ENCODE measurements at regions not wholly inside any gene's neighbourhood (a gene's known extent, or its start where the extent isn't known, plus 50 kb on each side); places are given as distances from the start of the nearest gene placed in this dataset.

DNA sequence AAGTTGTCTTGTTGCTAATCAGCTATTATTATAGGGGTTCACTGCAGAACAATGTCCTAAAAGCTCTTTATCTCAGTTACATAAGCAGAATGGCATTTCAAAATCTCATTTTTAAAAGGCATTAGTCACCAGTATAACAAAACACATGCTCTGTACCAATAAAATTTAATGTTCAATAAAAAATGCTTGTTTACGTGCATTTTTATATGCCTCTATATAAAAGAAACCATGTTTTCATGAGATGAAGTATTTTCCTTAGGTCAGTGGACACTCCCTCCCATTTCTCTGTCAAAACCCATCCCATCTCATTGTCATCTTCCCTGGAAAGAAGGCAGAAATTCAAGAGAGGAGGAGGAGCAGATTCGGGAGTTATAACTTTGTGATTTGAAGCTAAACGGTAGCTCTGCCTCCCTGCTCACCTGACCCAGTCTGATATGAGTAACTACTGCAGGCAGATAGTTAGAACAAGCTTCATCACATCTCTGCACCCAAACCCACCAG, 231.9 kb upstream of the SIX2 start:
- in situ Hi-C loops (cut with MboI; ENCODE audit: low sequenced_read_pairs), result no loop called here
- Histone ChIP-seq H3K4me3 (no peak overlapping the region), H3K27me3 (ENCODE audit: low read depth) (no peaks in the 10 kb centered on the region), H3K36me3 (replicated peaks) (no peaks in the 10 kb centered on the region), H3K9me3 (no peaks in the 10 kb centered on the region), H3K4me1 (no peaks in the 10 kb centered on the region)
- DNase-seq (ENCODE audit: low spot score in 2 of 2), result no peak

DNA sequence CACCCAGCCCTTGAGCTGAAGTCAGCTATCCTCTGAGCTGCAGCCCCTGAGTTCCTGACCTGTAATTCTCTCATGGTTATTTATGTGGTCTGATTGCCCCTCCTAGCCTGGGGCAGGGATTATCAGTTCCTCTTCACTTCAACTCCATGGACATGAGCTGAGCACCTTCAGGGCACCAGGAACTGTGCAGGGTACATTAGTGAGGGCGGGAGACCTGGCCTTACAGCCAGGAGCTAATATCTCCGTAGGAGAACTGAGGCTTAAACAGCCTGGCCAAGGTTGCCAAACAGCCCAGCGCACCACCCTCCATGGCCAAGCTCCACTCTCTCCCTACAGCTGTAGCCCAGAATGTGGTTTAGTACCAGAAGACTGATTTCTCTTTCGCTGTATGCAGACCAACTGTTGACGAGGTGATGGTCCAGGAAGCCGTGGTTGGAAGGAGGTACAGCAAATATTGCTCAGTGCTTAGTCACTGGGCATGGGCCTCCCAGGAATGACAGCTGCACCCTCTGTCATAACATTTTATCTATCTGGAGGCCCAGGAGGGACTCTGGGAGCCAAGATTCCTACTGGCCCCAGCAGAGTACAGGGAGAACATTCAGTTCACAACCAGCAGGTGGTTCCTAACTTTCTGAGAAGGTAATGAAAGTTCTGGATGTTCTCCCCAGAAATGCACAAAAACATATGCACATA, 228.7 kb upstream of the SIX2 start:
- Histone ChIP-seq H3K36me3 (replicated peaks) (no peaks in the 10 kb centered on the region), H3K27me3 (ENCODE audit: low read depth) (peaks cover 5% of the 10 kb centered on the region; the same call in 1 of the 2 replicates), H3K9me3 (no peaks in the 10 kb centered on the region), H3K4me3 (no peak overlapping the region), H3K4me1 (no peaks in the 10 kb centered on the region)
- in situ Hi-C loops (cut with MboI; ENCODE audit: low sequenced_read_pairs), result no loop called here
- no peak for DNase-seq (ENCODE audit: low spot score in 2 of 2)

DNA sequence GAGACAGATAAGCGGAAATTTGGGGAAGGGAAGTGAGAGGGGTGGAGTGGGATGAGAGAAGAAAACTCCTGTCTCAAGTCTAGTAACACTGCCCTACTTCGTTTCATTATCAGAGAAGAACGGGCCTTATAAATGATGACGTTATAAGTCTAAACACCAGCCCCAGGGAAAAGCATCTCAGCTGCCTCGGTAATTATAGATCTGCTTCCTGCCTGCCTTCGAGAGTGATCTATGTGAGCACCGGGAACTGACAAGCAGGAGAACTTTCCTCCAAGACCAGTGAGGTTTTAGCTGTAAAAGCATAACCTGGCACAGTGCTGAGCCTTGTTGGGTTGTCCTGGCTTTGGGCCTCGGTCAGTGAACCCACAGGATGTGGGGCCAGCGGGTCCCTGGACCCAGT, 227.9 kb upstream of the SIX2 start:
- no peaks in the 10 kb centered on the region for H3K9me3 ChIP-seq
- no peak overlapping the region for H3K4me3 ChIP-seq
- in situ Hi-C loops (cut with MboI; ENCODE audit: low sequenced_read_pairs), result no loop called here
- no peaks in the 10 kb centered on the region for H3K36me3 ChIP-seq (replicated peaks)
- H3K27me3 ChIP-seq (ENCODE audit: low read depth), result peaks cover 5% of the 10 kb centered on the region; the same call in 1 of the 2 replicates
- H3K4me1 ChIP-seq, result no peaks in the 10 kb centered on the region
- no peak for DNase-seq (ENCODE audit: low spot score in 2 of 2)

DNA sequence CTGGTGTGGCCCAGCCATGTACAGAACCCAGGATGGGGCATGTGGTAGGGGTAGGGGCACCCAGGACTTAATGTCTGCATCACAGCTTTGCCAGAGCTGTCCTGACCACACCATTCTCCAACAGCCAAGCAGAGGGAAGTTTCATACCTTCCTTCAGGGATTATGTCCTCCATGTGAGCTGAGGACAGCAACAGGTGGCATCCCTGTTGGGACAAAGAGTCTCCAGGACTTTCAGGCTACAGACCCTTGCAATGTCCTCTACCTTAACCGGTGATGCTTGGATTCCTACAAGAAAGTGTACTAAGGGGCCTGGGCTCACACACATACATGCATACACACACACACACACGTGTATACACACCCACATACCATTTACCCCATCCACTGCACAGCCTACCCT, 227.0 kb upstream of the SIX2 start:
- Histone ChIP-seq H3K36me3 (replicated peaks) (no peaks in the 10 kb centered on the region), H3K27me3 (ENCODE audit: low read depth) (peaks cover 5% of the 10 kb centered on the region; the same call in 1 of the 2 replicates), H3K4me1 (no peaks in the 10 kb centered on the region), H3K9me3 (no peaks in the 10 kb centered on the region), H3K4me3 (no peak overlapping the region)
- in situ Hi-C loops (cut with MboI; ENCODE audit: low sequenced_read_pairs), result no loop called here
- DNase-seq (ENCODE audit: low spot score in 2 of 2), result no peak

GRCh38 chr2:45233301-45233700, 224.0 kb upstream of the SIX2 start:
- peaks cover 5% of the 10 kb centered on the region; the same call in 1 of the 2 replicates for H3K27me3 ChIP-seq (ENCODE audit: low read depth)
- no peak for DNase-seq (ENCODE audit: low spot score in 2 of 2)

GRCh38 chr2:45232818-45233217, 223.6 kb upstream of the SIX2 start:
- in situ Hi-C loops (cut with MboI; ENCODE audit: low sequenced_read_pairs), result no loop called here
- no peak for DNase-seq (ENCODE audit: low spot score in 2 of 2)
- Histone ChIP-seq H3K4me3 (no peak overlapping the region), H3K9me3 (no peaks in the 10 kb centered on the region), H3K36me3 (replicated peaks) (no peaks in the 10 kb centered on the region), H3K4me1 (no peaks in the 10 kb centered on the region), H3K27me3 (ENCODE audit: low read depth) (peaks cover 5% of the 10 kb centered on the region; the same call in 1 of the 2 replicates)

More at GRCh38 chr2:45233301-45233700, 224.0 kb upstream of the SIX2 start:
- Histone ChIP-seq H3K36me3 (replicated peaks) (no peaks in the 10 kb centered on the region), H3K4me1 (no peaks in the 10 kb centered on the region), H3K4me3 (no peak overlapping the region), H3K9me3 (no peaks in the 10 kb centered on the region)
- in situ Hi-C loops (cut with MboI; ENCODE audit: low sequenced_read_pairs), result no loop called here

GRCh38 chr2:45229411-45229810, 220.2 kb upstream of the SIX2 start:
- Histone ChIP-seq H3K9me3 (no peaks in the 10 kb centered on the region), H3K4me3 (no peak overlapping the region), H3K36me3 (replicated peaks) (no peaks in the 10 kb centered on the region), H3K27me3 (ENCODE audit: low read depth) (peaks cover 5% of the 10 kb centered on the region; the same call in 1 of the 2 replicates), H3K4me1 (no peaks in the 10 kb centered on the region)
- in situ Hi-C loops (cut with MboI; ENCODE audit: low sequenced_read_pairs), result no loop called here
- DNase-seq (ENCODE audit: low spot score in 2 of 2), result no peak

DNA sequence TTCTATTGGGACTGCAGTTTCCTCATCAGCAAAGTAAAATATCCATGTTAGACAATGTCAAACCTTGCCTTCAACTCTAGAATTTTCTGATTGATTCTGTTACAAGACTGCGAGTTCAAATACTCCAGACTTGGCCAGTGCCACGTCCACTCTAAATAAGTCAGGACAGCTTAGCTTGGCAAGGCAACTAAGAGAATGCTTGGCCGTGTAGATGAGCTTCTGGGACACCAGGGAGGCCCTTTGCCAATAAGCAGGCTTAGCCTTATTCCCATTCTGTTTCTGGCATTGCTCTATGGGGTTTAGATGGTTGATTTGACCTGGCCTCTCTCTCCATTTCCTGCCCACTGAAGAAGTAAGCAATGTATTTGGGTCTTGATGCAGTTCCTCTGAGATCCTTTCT, 218.1 kb upstream of the SIX2 start:
- in situ Hi-C loops (cut with MboI; ENCODE audit: low sequenced_read_pairs), result no loop called here
- no peak for DNase-seq (ENCODE audit: low spot score in 2 of 2)
- no peaks in the 10 kb centered on the region for H3K4me1 ChIP-seq

DNA sequence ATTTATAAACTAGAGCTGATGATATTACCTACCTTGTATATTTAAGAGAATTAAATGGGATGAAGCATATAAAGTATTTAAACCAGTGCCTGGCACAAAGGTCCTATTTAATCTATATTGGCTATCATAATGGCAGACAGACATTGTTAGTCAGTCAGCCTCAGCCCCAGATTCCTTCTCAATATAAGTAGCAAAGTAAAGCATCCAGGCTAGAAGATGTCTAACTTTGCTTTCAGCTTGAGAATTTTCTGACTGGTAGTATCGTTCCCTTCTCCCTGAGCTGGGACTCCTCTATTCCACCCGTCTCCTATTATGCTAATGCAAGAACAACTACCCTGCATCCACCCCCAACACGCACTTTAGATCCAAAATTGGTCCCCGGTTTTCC, 215.7 kb upstream of the SIX2 start:
- in situ Hi-C loops (cut with MboI; ENCODE audit: low sequenced_read_pairs), result no loop called here
- no peaks in the 10 kb centered on the region for H3K4me1 ChIP-seq
- DNase-seq (ENCODE audit: low spot score in 2 of 2), result no peak
- H3K27me3 ChIP-seq (ENCODE audit: low read depth), result no peaks in the 10 kb centered on the region
- no peaks in the 10 kb centered on the region for H3K36me3 ChIP-seq (replicated peaks)
- H3K4me3 ChIP-seq, result no peak overlapping the region
- H3K9me3 ChIP-seq, result no peaks in the 10 kb centered on the region

More for the DNA sequence above, 218.1 kb upstream of the SIX2 start:
- Histone ChIP-seq H3K9me3 (no peaks in the 10 kb centered on the region), H3K36me3 (replicated peaks) (no peaks in the 10 kb centered on the region), H3K4me3 (no peak overlapping the region), H3K27me3 (ENCODE audit: low read depth) (no peaks in the 10 kb centered on the region)

- no peak overlapping the region for H3K4me3 ChIP-seq
- in situ Hi-C loops (cut with MboI; ENCODE audit: low sequenced_read_pairs), result no loop called here
- no peaks in the 10 kb centered on the region for H3K27me3 ChIP-seq (ENCODE audit: low read depth)
- H3K4me1 ChIP-seq, result no peaks in the 10 kb centered on the region
- no peaks in the 10 kb centered on the region for H3K9me3 ChIP-seq
- H3K36me3 ChIP-seq (replicated peaks), result no peaks in the 10 kb centered on the region
- no peak for DNase-seq (ENCODE audit: low spot score in 2 of 2)
Measured at GRCh38 chr2:45224321-45224992, 215.2 kb upstream of the SIX2 start.

GRCh38 chr2:45223531-45223930, 214.3 kb upstream of the SIX2 start:
- Histone ChIP-seq H3K9me3 (no peaks in the 10 kb centered on the region), H3K4me3 (no peak overlapping the region), H3K36me3 (replicated peaks) (no peaks in the 10 kb centered on the region), H3K4me1 (no peaks in the 10 kb centered on the region), H3K27me3 (ENCODE audit: low read depth) (no peaks in the 10 kb centered on the region)
- no peak for DNase-seq (ENCODE audit: low spot score in 2 of 2)
- in situ Hi-C loops (cut with MboI; ENCODE audit: low sequenced_read_pairs), result no loop called here

DNA sequence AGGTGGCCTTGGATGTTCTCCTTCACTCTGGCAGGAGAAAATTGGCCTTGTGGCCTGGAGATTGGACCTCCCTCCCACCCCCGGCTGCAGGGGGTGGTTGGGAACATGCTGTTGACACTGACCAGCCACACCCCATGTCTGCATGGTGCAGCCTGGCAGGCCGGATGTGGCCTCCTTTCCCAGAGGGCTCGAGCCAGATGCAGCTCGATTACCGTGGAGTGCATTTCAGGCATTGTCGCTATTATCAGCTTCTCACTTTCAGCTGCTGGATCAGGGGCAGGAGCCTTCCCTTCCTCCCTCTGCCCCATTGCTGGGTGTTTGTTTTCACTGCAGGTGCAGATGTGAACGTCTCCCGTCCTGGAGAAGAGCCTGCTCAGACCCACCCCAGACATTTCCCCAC, 211.0 kb upstream of the SIX2 start:
- in situ Hi-C loops (cut with MboI; ENCODE audit: low sequenced_read_pairs), result no loop called here
- Histone ChIP-seq H3K4me1 (no peaks in the 10 kb centered on the region), H3K36me3 (replicated peaks) (no peaks in the 10 kb centered on the region), H3K9me3 (no peaks in the 10 kb centered on the region), H3K4me3 (no peak overlapping the region), H3K27me3 (ENCODE audit: low read depth) (no peaks in the 10 kb centered on the region)
- no peak for DNase-seq (ENCODE audit: low spot score in 2 of 2)

DNA sequence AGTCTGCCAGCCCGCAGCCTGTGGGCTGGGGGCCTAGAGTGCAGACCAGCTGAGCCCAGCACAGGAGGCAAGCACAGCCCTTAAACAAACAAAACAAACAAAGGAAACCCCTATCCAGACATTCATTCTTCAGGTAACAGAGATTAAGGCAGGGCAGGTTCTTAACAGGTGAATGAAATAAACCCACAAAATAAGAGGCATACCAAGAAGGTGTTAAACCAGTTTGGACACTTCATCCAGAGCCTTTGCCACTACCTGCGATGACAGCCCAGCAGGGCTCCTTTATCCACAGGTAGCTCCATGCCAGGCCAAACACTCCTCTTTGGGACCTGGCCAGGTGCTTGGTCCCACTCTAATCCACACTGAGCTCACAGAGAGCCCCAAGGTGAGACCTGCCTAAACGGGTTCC, 209.7 kb upstream of the SIX2 start:
- in situ Hi-C loops (cut with MboI; ENCODE audit: low sequenced_read_pairs), result no loop called here
- no peak for DNase-seq (ENCODE audit: low spot score in 2 of 2)

DNA sequence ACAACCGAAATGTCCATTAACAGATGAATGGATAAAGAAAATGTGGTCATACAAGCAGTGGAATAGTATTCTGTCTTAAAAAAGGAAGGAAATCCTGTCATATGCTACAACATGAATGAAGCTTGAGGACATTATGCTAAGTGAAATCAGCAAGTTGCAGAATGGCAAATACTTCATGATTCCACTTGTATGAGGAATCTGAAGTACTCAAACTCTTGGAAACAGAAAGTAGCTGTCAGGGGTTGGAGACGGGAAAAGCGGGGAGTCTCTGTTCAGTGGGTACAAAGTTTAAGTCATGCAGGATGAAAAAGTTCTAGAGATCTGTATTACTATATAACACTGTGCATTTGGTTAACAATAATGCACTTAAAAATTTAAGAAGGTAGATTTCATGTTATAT, 209.0 kb upstream of the SIX2 start:
- Histone ChIP-seq H3K9me3 (no peaks in the 10 kb centered on the region), H3K4me3 (no peak overlapping the region)
- in situ Hi-C loops (cut with MboI; ENCODE audit: low sequenced_read_pairs), result no loop called here

More for the DNA sequence above, 209.7 kb upstream of the SIX2 start:
- H3K4me3 ChIP-seq, result no peak overlapping the region
- no peaks in the 10 kb centered on the region for H3K9me3 ChIP-seq
- H3K4me1 ChIP-seq, result no peaks in the 10 kb centered on the region
- H3K36me3 ChIP-seq (replicated peaks), result no peaks in the 10 kb centered on the region
- H3K27me3 ChIP-seq (ENCODE audit: low read depth), result no peaks in the 10 kb centered on the region

More for the DNA sequence above, 209.0 kb upstream of the SIX2 start:
- no peaks in the 10 kb centered on the region for H3K4me1 ChIP-seq
- no peaks in the 10 kb centered on the region for H3K36me3 ChIP-seq (replicated peaks)
- no peaks in the 10 kb centered on the region for H3K27me3 ChIP-seq (ENCODE audit: low read depth)
- no peak for DNase-seq (ENCODE audit: low spot score in 2 of 2)
